Testis (tissue), 2 donors: ENCODE measurements at regions not wholly inside any gene's neighbourhood (a gene's known extent, or its start where the extent isn't known, plus 50 kb on each side); places are given as distances from the start of the nearest gene placed in this dataset.

ENCODE experiments used
- DNase-seq: peaks from one replicate; pipeline ENCODE4 v3.0.0-alpha.2; 2019
- H3K27ac ChIP-seq, 2 donors: fragments of 200-600 bp; sonication (generic); one replicate each; pipeline ENCODE4 v1.5.1; 2019
- H3K27me3 ChIP-seq: fragments of 200-600 bp; sonication (generic); one replicate; pipeline ENCODE4 v1.5.1; 2019
- H3K36me3 ChIP-seq: fragments of 200-600 bp; sonication (generic); one replicate; pipeline ENCODE4 v1.5.1; 2017; ENCODE audit warnings: low read depth; ENCODE audit errors: missing control alignments
- H3K4me1 ChIP-seq: fragments of 200-600 bp; sonication (generic); one replicate; pipeline ENCODE4 v1.5.1; 2019
- H3K4me3 ChIP-seq, 2 donors: fragments of 200-600 bp; sonication (generic); one replicate each; pipeline ENCODE4 v1.5.1; 2017 to 2019
- H3K9me3 ChIP-seq: fragments of 200-600 bp; sonication (generic); one replicate; pipeline ENCODE4 v1.5.1; 2017
- CTCF ChIP-seq, 3 experiments: fragments of 450-650 bp in 2 of 3; fragments of 200-600 bp in 1 of 3; sonication (generic) in 1 of 3; IDR thresholded peaks; one replicate each; pipeline ENCODE4 v1.5.1; 2016 to 2019; ENCODE audit warnings: antibody characterized with exemption in 3 of 3, mild to moderate bottlenecking in 2 of 3, moderate library complexity in 1 of 3
- POLR2A ChIP-seq: fragments of 450-650 bp; IDR thresholded peaks from one replicate; pipeline ENCODE4 v1.6.1; 2017; ENCODE audit warnings: antibody characterized with exemption, mild to moderate bottlenecking, moderate library complexity
- WGBS, 2 donors: methylation state at CpG; one replicate each; pipeline ENCODE4 v1.1.5; 2018; 5-methylcytosine and 5-hydroxymethylcytosine counted together
- intact Hi-C: fragments of 100-400 bp; cut with DNase I; formaldehyde crosslinking; loops from one replicate; pipeline ENCODE4 v1.15.1; 2023; ENCODE audit warnings: low total_unique reads

- TF ChIP-seq POLR2A (no peak), CTCF (IDR thresholded peaks at IDR 0.05) (no peak)
- Histone ChIP-seq H3K36me3 (no peaks in the 10 kb centered on the region), H3K27ac (no peak overlapping the region), H3K4me3 (no peak overlapping the region), H3K27me3 (no peaks in the 10 kb centered on the region), H3K4me1 (no peaks in the 10 kb centered on the region), H3K9me3 (no peaks in the 10 kb centered on the region)
- WGBS, 2 donors = 32 to 41% methylated on average over 4 of the region's 4 CpGs
- no peak for DNase-seq
- intact Hi-C loops = no loop called here
Observed at GRCh38 chr10:15985690-15986089, 125.4 kb upstream of the MINDY3 start.

- no peak for TF ChIP-seq CTCF (IDR thresholded peaks at IDR 0.05)
- TF ChIP-seq POLR2A = no peak
- no peak for DNase-seq
- no peaks in the 10 kb centered on the region for H3K4me1 ChIP-seq
- H3K27ac ChIP-seq = no peak overlapping the region
- intact Hi-C loops = no loop called here
- H3K9me3 ChIP-seq = no peaks in the 10 kb centered on the region
- H3K4me3 ChIP-seq = no peak overlapping the region
- no peaks in the 10 kb centered on the region for H3K27me3 ChIP-seq
- WGBS, 2 donors = 81 to 82% methylated on average over 11 of the region's 11 CpGs
- no peaks in the 10 kb centered on the region for H3K36me3 ChIP-seq
Observed at GRCh38 chr10:15990535-15991129, 130.3 kb upstream of the MINDY3 start.

GRCh38 chr10:15997313-15997712, 137.0 kb upstream of the MINDY3 start:
- Histone ChIP-seq H3K4me1 (no peaks in the 10 kb centered on the region), H3K4me3 (no peak overlapping the region), H3K36me3 (no peaks in the 10 kb centered on the region), H3K27me3 (no peaks in the 10 kb centered on the region), H3K27ac (no peak overlapping the region), H3K9me3 (no peaks in the 10 kb centered on the region)
- 82 to 89% methylated on average over 4 of the region's 4 CpGs for WGBS, 2 donors
- TF ChIP-seq POLR2A = no peak
- TF ChIP-seq CTCF (IDR thresholded peaks at IDR 0.05) = no peak
- no peak for DNase-seq
- intact Hi-C loops = no loop called here

- no peaks in the 10 kb centered on the region for H3K27me3 ChIP-seq
- intact Hi-C loops = no loop called here
- no peak overlapping the region for H3K4me3 ChIP-seq
- 97 to 100% methylated on average over 1 of the region's 1 CpG for WGBS, 2 donors
- H3K4me1 ChIP-seq = no peaks in the 10 kb centered on the region
- no peaks in the 10 kb centered on the region for H3K9me3 ChIP-seq
- no peak for DNase-seq
- TF ChIP-seq POLR2A (no peak), CTCF (IDR thresholded peaks at IDR 0.05) (no peak)
- H3K36me3 ChIP-seq = no peaks in the 10 kb centered on the region
- H3K27ac ChIP-seq = no peak overlapping the region
Observed at GRCh38 chr10:16001581-16001980, 141.3 kb upstream of the MINDY3 start.

GRCh38 chr10:16009785-16010184, 149.5 kb upstream of the MINDY3 start:
- H3K36me3 ChIP-seq = no peaks in the 10 kb centered on the region
- no peak for DNase-seq
- intact Hi-C loops = no loop called here
- H3K4me1 ChIP-seq = no peaks in the 10 kb centered on the region
- H3K27me3 ChIP-seq = no peaks in the 10 kb centered on the region
- WGBS, 2 donors = 78 to 83% methylated on average over 6 of the region's 6 CpGs
- no peak overlapping the region for H3K27ac ChIP-seq
- TF ChIP-seq POLR2A = no peak
- no peak for TF ChIP-seq CTCF (IDR thresholded peaks at IDR 0.05)
- no peak overlapping the region for H3K4me3 ChIP-seq
- H3K9me3 ChIP-seq = no peaks in the 10 kb centered on the region
